NCI-H1417 (cell line): ENCODE measurements at regions not wholly inside any gene's neighbourhood (a gene's known extent, or its start where the extent isn't known, plus 50 kb on each side); places are given as distances from the start of the nearest gene placed in this dataset.
"Not testable (repeated sequence)": the region's sequence is repeated elsewhere in the genome, so short reads cannot be mapped to it uniquely, and the experiment has no call there.

Experiments used
- DNase-seq, 3 experiments: peaks; one replicate each; lab custom pipeline; 2025; lab: John Stamatoyannopoulos, UW

- no peak for DNase-seq
Measured at GRCh38 chr6:63014290-63014689, 197.0 kb upstream of the FKBP1C start.

GRCh38 chr6:63022631-63023030, 188.6 kb upstream of the FKBP1C start:
- DNase-seq, result no peak

- no peak for DNase-seq
Measured at GRCh38 chr6:63023726-63024125, 187.5 kb upstream of the FKBP1C start.

- DNase-seq, result no peak
Measured at GRCh38 chr6:63049216-63049615, 162.1 kb upstream of the FKBP1C start.

- DNase-seq, result not testable (repeated sequence)
Measured at GRCh38 chr6:63053206-63053605, 158.1 kb upstream of the FKBP1C start.

- DNase-seq, result no peak
Measured at GRCh38 chr6:63058601-63059000, 152.7 kb upstream of the FKBP1C start.

GRCh38 chr6:63063631-63064271, 147.5 kb upstream of the FKBP1C start:
- DNase-seq, result no peak

GRCh38 chr6:63066055-63066704, 145.1 kb upstream of the FKBP1C start:
- DNase-seq, result peak in 1 of 3 experiments; percentile 25

GRCh38 chr6:63094947-63095346, 116.3 kb upstream of the FKBP1C start:
- no peak for DNase-seq

GRCh38 chr6:63097222-63097621, 114.0 kb upstream of the FKBP1C start:
- no peak for DNase-seq

- no peak for DNase-seq
Measured at GRCh38 chr6:63098789-63099188, 112.5 kb upstream of the FKBP1C start.

GRCh38 chr6:63099772-63100459, 111.4 kb upstream of the FKBP1C start:
- no peak for DNase-seq

GRCh38 chr6:63114610-63115211, 96.6 kb upstream of the FKBP1C start:
- DNase-seq, result no peak

- DNase-seq, result no peak
Measured at GRCh38 chr6:63121166-63121565, 90.1 kb upstream of the FKBP1C start.

GRCh38 chr6:63140114-63140513, 71.2 kb upstream of the FKBP1C start:
- no peak for DNase-seq

GRCh38 chr6:63140692-63141318, 70.5 kb upstream of the FKBP1C start:
- no peak for DNase-seq

GRCh38 chr6:63149730-63150129, 61.5 kb upstream of the FKBP1C start:
- no peak for DNase-seq

- no peak for DNase-seq
Measured at GRCh38 chr6:63154535-63154934, 56.7 kb upstream of the FKBP1C start.
